HL-60 (cell line): ENCODE measurements at regions not wholly inside any gene's neighbourhood (a gene's known extent, or its start where the extent isn't known, plus 50 kb on each side); places are given as distances from the start of the nearest gene placed in this dataset.

Experiments
- DNase-seq, 2 experiments: peaks; one replicate each; pipeline ENCODE4 v3.0.0-alpha.2; 2010 to 2020; ENCODE audit warnings: low read depth in 1 of 2, low spot score in 1 of 2
- H3K27ac ChIP-seq: fragments of 250-450 bp; sonication (Bioruptor Pico); replicated peaks from 2 replicates; pipeline ENCODE4 v1.5.1; 2020; ENCODE audit warnings: mild to moderate bottlenecking, moderate library complexity
- H3K27me3 ChIP-seq: fragments of 250-450 bp; sonication (Bioruptor Pico); 2 replicates; pipeline ENCODE4 v1.5.1; 2021; ENCODE audit warnings: mild to moderate bottlenecking, moderate library complexity; ENCODE audit not compliant: insufficient read depth, poor library complexity, severe bottlenecking
- H3K4me3 ChIP-seq: replicated peaks from 2 replicates; pipeline ENCODE4 v1.5.1; 2011; ENCODE audit warnings: mild to moderate bottlenecking, control low read depth, low read length; ENCODE audit not compliant: insufficient read depth
- CTCF ChIP-seq: IDR thresholded peaks from one replicate; pipeline ENCODE4 v1.5.1; 2011; ENCODE audit warnings: low read length, control low read depth, inconsistent platforms; ENCODE audit not compliant: insufficient read depth
- GABPA ChIP-seq: IDR thresholded peaks from 2 replicates; pipeline ENCODE4 v1.6.1; 2012; ENCODE audit warnings: low read depth
- POLR2AphosphoS5 ChIP-seq: IDR thresholded peaks from 2 replicates; pipeline ENCODE4 v1.6.1; 2012; ENCODE audit warnings: low read depth
- REST ChIP-seq: IDR thresholded peaks from 2 replicates; pipeline ENCODE4 v1.6.1; 2012; ENCODE audit warnings: low read depth; ENCODE audit not compliant: insufficient replicate concordance
- SPI1 ChIP-seq: IDR thresholded peaks from 2 replicates; pipeline ENCODE4 v1.6.1; 2012; ENCODE audit warnings: low read depth, mild to moderate bottlenecking, borderline replicate concordance

GRCh38 chr2:167492486-167492885 is 604.2 kb downstream of the XIRP2 start:
- DNase-seq, result no peak
- TF ChIP-seq CTCF (no peak), POLR2AphosphoS5 (no peak), REST (no peak), SPI1 (no peak), GABPA (no peak)
- H3K27ac ChIP-seq, result no peak overlapping the region
- no peaks in the 10 kb centered on the region for H3K27me3 ChIP-seq
- no peak overlapping the region for H3K4me3 ChIP-seq

GRCh38 chr2:167491788-167492187 is 603.5 kb downstream of the XIRP2 start:
- no peak for TF ChIP-seq SPI1
- TF ChIP-seq REST, result no peak
- TF ChIP-seq GABPA, result no peak
- TF ChIP-seq CTCF, result no peak
- no peak for TF ChIP-seq POLR2AphosphoS5
- no peak for DNase-seq
- H3K27ac ChIP-seq, result no peak overlapping the region
- H3K4me3 ChIP-seq, result no peak overlapping the region
- H3K27me3 ChIP-seq, result no peaks in the 10 kb centered on the region

- TF ChIP-seq REST (no peak), GABPA (no peak), POLR2AphosphoS5 (no peak), SPI1 (no peak), CTCF (no peak)
- Histone ChIP-seq H3K27me3 (no peaks in the 10 kb centered on the region), H3K27ac (no peak overlapping the region), H3K4me3 (no peak overlapping the region)
- DNase-seq, result no peak
Observed at GRCh38 chr2:167490455-167490854, 602.2 kb downstream of the XIRP2 start.
